A549 (cell line): ENCODE measurements at regions not wholly inside any gene's neighbourhood (a gene's known extent, or its start where the extent isn't known, plus 50 kb on each side); places are given as distances from the start of the nearest gene placed in this dataset.

Experiments used
- ATAC-seq, 2 experiments: fragments of 200-7000 bp in 1 of 2; fragments of >200 bp in 1 of 2; cut with Nextera tagmentation in 1 of 2; cut with Tn5 transposase in 1 of 2; 3 replicates each; pipeline versions ENCODE4 v1.8.0 to v1.9.1; 2018 to 2020; ENCODE audit warnings: mild to moderate bottlenecking in 1 of 2, moderate library complexity in 1 of 2
- CTCF ChIA-PET: fragments of 300-600 bp; sonication (Branson Sonifier 250); formaldehyde crosslinking; extraction: SDS; loops from one replicate; lab custom pipeline; 2021; ENCODE audit warnings: antibody characterized with exemption, inconsistent platforms; lab: Yijun Ruan, JAX
- POLR2A ChIA-PET: fragments of 350-600 bp; formaldehyde crosslinking; extraction: SDS; loops from one replicate; lab custom pipeline; 2021; ENCODE audit warnings: antibody characterized with exemption, inconsistent platforms; lab: Yijun Ruan, JAX
- DNase-seq, 2 experiments: peaks; one replicate each; pipeline versions ENCODE4 v3.0.0 to v3.0.0-alpha.2; 2011 to 2016; ENCODE audit warnings: low read depth in 1 of 2, low spot score in 1 of 2
- FAIRE-seq: peaks from 2 replicates; lab custom pipeline; 2011; peaks lifted over from hg19 to GRCh38; lab: Jason Lieb, UNC
- H3K27ac ChIP-seq, 2 experiments: fragments of >200 bp; sonication (Bioruptor Twin); formaldehyde crosslinking; 3 replicates each; pipeline ENCODE4 v1.5.1; 2016 to 2017
- H3K4me1 ChIP-seq: fragments of >200 bp; sonication (Bioruptor Twin); formaldehyde crosslinking; 3 replicates; pipeline ENCODE4 v1.6.1; 2016
- H3K4me2 ChIP-seq: fragments of >200 bp; sonication (Bioruptor Twin); formaldehyde crosslinking; 3 replicates; pipeline ENCODE4 v1.6.1; 2016
- H3K4me3 ChIP-seq: fragments of >200 bp; sonication (Bioruptor Twin); formaldehyde crosslinking; 3 replicates; pipeline ENCODE4 v1.5.1; 2016
- H3K9me3 ChIP-seq: fragments of >200 bp; sonication (Bioruptor Twin); formaldehyde crosslinking; 3 replicates; pipeline ENCODE4 v1.6.1; 2016
- BHLHE40 ChIP-seq: IDR thresholded peaks from 2 replicates; pipeline ENCODE4 v1.6.1; 2012; ENCODE audit warnings: low read depth, low read length, inconsistent platforms
- CTCF ChIP-seq: fragments of >200 bp; sonication (Bioruptor Twin); formaldehyde crosslinking; IDR thresholded peaks from 3 replicates; pipeline ENCODE4 v1.5.1; 2016
- EHF ChIP-seq: fragments of 250-450 bp; sonication (Bioruptor Pico); IDR thresholded peaks from 2 replicates; pipeline ENCODE4 v1.5.0; 2020; ENCODE audit warnings: mild to moderate bottlenecking
- EHMT2 ChIP-seq: fragments of 200-600 bp; sonication (generic); IDR thresholded peaks from 2 replicates; pipeline ENCODE4 v1.6.1; 2016; ENCODE audit warnings: antibody characterized with exemption, low read depth, mild to moderate bottlenecking, moderate library complexity
- FOSB ChIP-seq: fragments of 250-450 bp; sonication (Bioruptor Pico); IDR thresholded peaks from 2 replicates; pipeline ENCODE4 v1.5.0; 2020; ENCODE audit warnings: mild to moderate bottlenecking, moderate library complexity
- FOSL2 ChIP-seq, 2 experiments: fragments of 450-650 bp in 1 of 2; fragments of >200 bp in 1 of 2; sonication (Bioruptor Twin) in 1 of 2; formaldehyde crosslinking; IDR thresholded peaks; 2 replicates each; pipeline versions ENCODE4 v1.5.0 to v1.6.1; 2016 to 2020; ENCODE audit warnings: mild to moderate bottlenecking in 1 of 2, moderate library complexity in 1 of 2
- FOXS1 ChIP-seq: fragments of 250-450 bp; sonication (Bioruptor Pico); IDR thresholded peaks from 2 replicates; pipeline ENCODE4 v1.5.0; 2020; ENCODE audit warnings: mild to moderate bottlenecking, moderate library complexity
- HDAC2 ChIP-seq: fragments of 200-600 bp; sonication (generic); IDR thresholded peaks from 2 replicates; pipeline ENCODE4 v1.6.1; 2016
- HEYL ChIP-seq: fragments of 250-450 bp; sonication (Bioruptor Pico); IDR thresholded peaks from 2 replicates; pipeline ENCODE4 v1.8.0; 2021; ENCODE audit warnings: mild to moderate bottlenecking, moderate library complexity
- HOXB13 ChIP-seq: fragments of 250-450 bp; sonication (Bioruptor Pico); IDR thresholded peaks from 2 replicates; pipeline ENCODE4 v1.5.0; 2020; ENCODE audit warnings: low read depth, mild to moderate bottlenecking, moderate library complexity
- KDM1A ChIP-seq: fragments of 200-600 bp; sonication (generic); IDR thresholded peaks from 2 replicates; pipeline ENCODE4 v1.6.1; 2016; ENCODE audit warnings: low read depth, mild to moderate bottlenecking
- KDM5A ChIP-seq: fragments of 200-600 bp; sonication (generic); IDR thresholded peaks from 2 replicates; pipeline ENCODE4 v1.6.1; 2016; ENCODE audit warnings: antibody characterized with exemption, mild to moderate bottlenecking
- MAFK ChIP-seq: fragments of 450-650 bp; IDR thresholded peaks from 2 replicates; pipeline ENCODE4 v1.6.1; 2014; ENCODE audit not compliant: partially characterized antibody
- NFE2L2 ChIP-seq: fragments of 150-350 bp; conservative IDR thresholded peaks from 2 replicates; pipeline ENCODE4 v1.6.1; 2014; ENCODE audit warnings: low read length
- PBX3 ChIP-seq: IDR thresholded peaks from 2 replicates; pipeline ENCODE4 v1.6.1; 2012
- POLR2A ChIP-seq: IDR thresholded peaks from 2 replicates; pipeline ENCODE4 v1.6.1; 2012; ENCODE audit warnings: mild to moderate bottlenecking, low read length
- RARB ChIP-seq: fragments of 250-450 bp; sonication (Bioruptor Pico); IDR thresholded peaks from 2 replicates; pipeline ENCODE4 v1.8.0; 2021; ENCODE audit warnings: mild to moderate bottlenecking, moderate library complexity
- RFX5 ChIP-seq: fragments of 450-650 bp; IDR thresholded peaks from 2 replicates; pipeline ENCODE4 v1.7.1; 2014; ENCODE audit warnings: antibody characterized with exemption, mild to moderate bottlenecking, moderate library complexity
- SMC3 ChIP-seq: fragments of >200 bp; sonication (Bioruptor Twin); formaldehyde crosslinking; IDR thresholded peaks from 3 replicates; pipeline ENCODE4 v1.6.1; 2018; ENCODE audit warnings: inconsistent platforms
- SREBF2 ChIP-seq: fragments of 450-650 bp; IDR thresholded peaks from 2 replicates; pipeline ENCODE4 v1.6.1; 2014; ENCODE audit warnings: mild to moderate bottlenecking, moderate library complexity
- TFCP2L1 ChIP-seq: fragments of 250-450 bp; sonication (Bioruptor Pico); IDR thresholded peaks from 2 replicates; pipeline ENCODE4 v1.5.0; 2021; ENCODE audit warnings: mild to moderate bottlenecking
- TP53 ChIP-seq: fragments of 250-450 bp; sonication (Bioruptor Pico); IDR thresholded peaks from 2 replicates; pipeline ENCODE4 v1.5.0; 2021; ENCODE audit warnings: mild to moderate bottlenecking, moderate library complexity
- ZC3H11A ChIP-seq: fragments of 450-650 bp; IDR thresholded peaks from 2 replicates; pipeline ENCODE4 v1.6.1; 2014; ENCODE audit warnings: antibody characterized with exemption, mild to moderate bottlenecking
- ZFP36 ChIP-seq: fragments of 450-650 bp; IDR thresholded peaks from 2 replicates; pipeline ENCODE4 v1.6.1; 2014; ENCODE audit warnings: borderline replicate concordance; ENCODE audit not compliant: partially characterized antibody
- ZNF302 ChIP-seq: fragments of 250-450 bp; sonication (Bioruptor Pico); IDR thresholded peaks from 2 replicates; pipeline ENCODE4 v1.9.0; 2021; ENCODE audit warnings: inconsistent platforms, mild to moderate bottlenecking, moderate library complexity
- ZSCAN20 ChIP-seq: fragments of 250-450 bp; sonication (Bioruptor Pico); IDR thresholded peaks from 2 replicates; pipeline ENCODE4 v1.8.0; 2022; ENCODE audit warnings: mild to moderate bottlenecking, moderate library complexity
- WGBS: methylation state at CpG from one replicate; pipeline ENCODE4 v1.1.6; 2017; ENCODE audit errors: missing lambda C conversion rate; 5-methylcytosine and 5-hydroxymethylcytosine counted together
- TF ChIP-seq, protein P1 (sequence below): fragments of >200 bp; sonication (Bioruptor Twin); formaldehyde crosslinking; IDR thresholded peaks from 3 replicates; pipeline ENCODE4 v1.6.1; 2016
- TF ChIP-seq, protein P2 (sequence below): fragments of >200 bp; sonication (Bioruptor Twin); formaldehyde crosslinking; IDR thresholded peaks from 2 replicates; pipeline ENCODE4 v1.6.1; 2016

- TF ChIP-seq KDM1A: no peak
These were observed 307.0 kb downstream of the PCNX1 start (continued) for GRCh38 chr14:71214241-71214640.

DNA sequence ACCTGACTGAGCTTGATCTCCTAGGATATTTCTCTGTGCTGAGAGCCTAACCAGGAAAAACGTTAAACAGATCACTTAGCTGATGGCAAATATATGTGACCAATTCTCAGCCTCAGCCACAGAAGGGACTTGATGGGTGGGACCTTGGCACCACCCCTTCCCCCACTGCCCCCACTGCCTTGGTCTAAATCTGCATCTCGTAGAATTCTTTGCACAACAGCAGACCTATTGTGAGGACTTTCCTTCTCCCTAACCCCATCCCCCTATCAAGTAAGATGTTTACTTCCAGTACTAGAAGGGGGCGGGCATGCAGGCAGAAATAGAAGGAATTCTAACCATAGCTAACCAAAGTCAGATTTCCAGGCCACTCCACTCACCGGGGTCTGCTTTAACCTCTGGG, 313.2 kb downstream of the PCNX1 start:
- Histone ChIP-seq H3K4me3 (no peak overlapping the region), H3K4me1 (peaks cover 4% of the 10 kb centered on the region; the same call in 1 of the 3 replicates), H3K4me2 (no peak overlapping the region), H3K27ac (no peak overlapping the region), H3K9me3 (no peaks in the 10 kb centered on the region)
- WGBS: 42% methylated on average over 4 of the region's 4 CpGs
- FAIRE-seq (no peak), DNase-seq (no peak)
- POLR2A ChIA-PET: no interaction called here
- CTCF ChIA-PET: no interaction called here
- TF ChIP-seq EHF (CRISPR knock-in tag): no peak
- no peak for TF ChIP-seq BHLHE40
- TF ChIP-seq FOSB (CRISPR knock-in tag): no peak
- no peak for TF ChIP-seq HOXB13 (CRISPR knock-in tag)
- no peak for TF ChIP-seq ZC3H11A
- TF ChIP-seq KDM5A: no peak
- TF ChIP-seq, protein P1, sequence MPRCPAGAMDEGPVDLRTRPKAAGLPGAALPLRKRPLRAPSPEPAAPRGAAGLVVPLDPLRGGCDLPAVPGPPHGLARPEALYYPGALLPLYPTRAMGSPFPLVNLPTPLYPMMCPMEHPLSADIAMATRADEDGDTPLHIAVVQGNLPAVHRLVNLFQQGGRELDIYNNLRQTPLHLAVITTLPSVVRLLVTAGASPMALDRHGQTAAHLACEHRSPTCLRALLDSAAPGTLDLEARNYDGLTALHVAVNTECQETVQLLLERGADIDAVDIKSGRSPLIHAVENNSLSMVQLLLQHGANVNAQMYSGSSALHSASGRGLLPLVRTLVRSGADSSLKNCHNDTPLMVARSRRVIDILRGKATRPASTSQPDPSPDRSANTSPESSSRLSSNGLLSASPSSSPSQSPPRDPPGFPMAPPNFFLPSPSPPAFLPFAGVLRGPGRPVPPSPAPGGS: no peak
- TF ChIP-seq HEYL (CRISPR knock-in tag): no peak
- TF ChIP-seq MAFK: no peak
- no peak for TF ChIP-seq FOXS1 (CRISPR knock-in tag)
- TF ChIP-seq ZNF302 (CRISPR knock-in tag): no peak
- no peak for TF ChIP-seq CTCF
- TF ChIP-seq, all 56 proteins: peak for 0
- ATAC-seq: no peak

- ChIA-PET CTCF (no interaction called here), POLR2A (no interaction called here)
- Histone ChIP-seq H3K9me3 (no peaks in the 10 kb centered on the region), H3K4me2 (no peak overlapping the region), H3K4me1 (peaks cover 4% of the 10 kb centered on the region; the same call in 1 of the 3 replicates), H3K4me3 (no peak overlapping the region), H3K27ac (no peak overlapping the region)
- TF ChIP-seq TP53 (no peak), RARB (CRISPR knock-in tag) (no peak), NFE2L2 (no peak)
- WGBS: 45% methylated on average over 2 of the region's 2 CpGs
- ATAC-seq (no peak), FAIRE-seq (no peak), DNase-seq (no peak)
These were observed 313.9 kb downstream of the PCNX1 start for GRCh38 chr14:71221119-71221518.

GRCh38 chr14:71225113-71225512, 317.9 kb downstream of the PCNX1 start:
- H3K4me1 ChIP-seq: peaks cover 4% of the 10 kb centered on the region; the same call in 1 of the 3 replicates
- WGBS: 39% methylated on average over 2 of the region's 2 CpGs
- H3K4me3 ChIP-seq: no peak overlapping the region
- no peaks in the 10 kb centered on the region for H3K9me3 ChIP-seq
- DNase-seq (no peak), FAIRE-seq (no peak), ATAC-seq (no peak)
- ChIA-PET CTCF (no interaction called here), POLR2A (no interaction called here)
- no peak overlapping the region for H3K4me2 ChIP-seq
- TF ChIP-seq NFE2L2 (no peak), KDM1A (no peak)
- H3K27ac ChIP-seq: no peak overlapping the region

- DNase-seq: no peak
- no peak overlapping the region for H3K4me2 ChIP-seq
- ATAC-seq: no peak
- no peaks in the 10 kb centered on the region for H3K4me1 ChIP-seq
- ChIA-PET CTCF (interaction anchor here (0.9 kb wide), 1 partner anchor 14 kb away, joined by 4 read pairs; no protein-coding TSS in a partner anchor), POLR2A (no interaction called here)
- H3K4me3 ChIP-seq: no peak overlapping the region
- H3K9me3 ChIP-seq: no peaks in the 10 kb centered on the region
- 14% methylated on average over 2 of the region's 2 CpGs for WGBS
- no peak for FAIRE-seq
- H3K27ac ChIP-seq: no peak overlapping the region
- no peak for TF ChIP-seq SREBF2
- TF ChIP-seq RFX5: no peak
- no peak for TF ChIP-seq TFCP2L1
- TF ChIP-seq HDAC2: no peak
- no peak for TF ChIP-seq ZFP36
- no peak for TF ChIP-seq ZSCAN20 (CRISPR knock-in tag)
- no peak for TF ChIP-seq POLR2A
- no peak for TF ChIP-seq SMC3
- no peak for TF ChIP-seq EHMT2
- TF ChIP-seq, protein P2, sequence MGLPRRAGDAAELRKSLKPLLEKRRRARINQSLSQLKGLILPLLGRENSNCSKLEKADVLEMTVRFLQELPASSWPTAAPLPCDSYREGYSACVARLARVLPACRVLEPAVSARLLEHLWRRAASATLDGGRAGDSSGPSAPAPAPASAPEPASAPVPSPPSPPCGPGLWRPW: no peak
- TF ChIP-seq PBX3: no peak
- no peak for TF ChIP-seq FOSL2 (IDR thresholded peaks at IDR 0.05)
- TF ChIP-seq FOSL2 (CRISPR knock-in tag; IDR thresholded peaks at IDR 0.05): no peak
These were observed 321.5 kb downstream of the PCNX1 start for GRCh38 chr14:71228711-71229110.
